Right lobe of liver (tissue), 4 donors: ENCODE measurements at regions not wholly inside any gene's neighbourhood (a gene's known extent, or its start where the extent isn't known, plus 50 kb on each side); places are given as distances from the start of the nearest gene placed in this dataset.

Experiments
- CTCF ChIP-seq, 4 donors: fragments of 200-600 bp in 3 of 4; fragments of 450-650 bp in 1 of 4; IDR thresholded peaks; one replicate each; pipeline versions ENCODE4 v1.5.1 to v1.8.0; 2016 to 2022; ENCODE audit warnings: antibody characterized with exemption in 4 of 4, mild to moderate bottlenecking in 2 of 4
- POLR2A ChIP-seq: fragments of 450-650 bp; IDR thresholded peaks from one replicate; pipeline ENCODE4 v1.6.1; 2017; ENCODE audit warnings: antibody characterized with exemption, mild to moderate bottlenecking
- donor health status: DM: no; HTN: no; CAD: no.
- donor health status: DM: no; HTN: no; CAD: no.
- donor health status: DM: no; HTN: yes; CAD: no.

GRCh38 chr13:33994826-33995502 is 177.0 kb downstream of the RFC3 start:
- TF ChIP-seq CTCF (IDR thresholded peaks at IDR 0.05), result no peak
- no peak for TF ChIP-seq POLR2A
